Esophagus muscularis mucosa (tissue), 4 donors: ENCODE measurements at regions not wholly inside any gene's neighbourhood (a gene's known extent, or its start where the extent isn't known, plus 50 kb on each side); places are given as distances from the start of the nearest gene placed in this dataset.

Experiments used
- DNase-seq: peaks from one replicate; pipeline ENCODE4 v3.0.0-alpha.2; 2017; ENCODE audit errors: extremely low spot score
- H3K27ac ChIP-seq, 4 donors: fragments of 200-600 bp; sonication (generic); replicated peaks in 1 of 4; 1 replicate in 3 of 4; 2 replicates in 1 of 4; pipeline ENCODE4 v1.5.1; 2016 to 2019; ENCODE audit warnings: mild to moderate bottlenecking in 1 of 4
- H3K27me3 ChIP-seq, 4 donors: fragments of 200-600 bp; sonication (generic); one replicate each; pipeline versions ENCODE4 v1.5.1 to v1.6.0; 2016 to 2019
- H3K36me3 ChIP-seq, 4 donors: fragments of 200-600 bp; sonication (generic); one replicate each; pipeline ENCODE4 v1.5.1; 2016 to 2019
- H3K4me1 ChIP-seq, 4 donors: fragments of 200-600 bp; sonication (generic); one replicate each; pipeline ENCODE4 v1.5.1; 2016 to 2019
- H3K4me3 ChIP-seq, 4 donors: fragments of 200-600 bp; sonication (generic); 1 replicate in 2 of 4; 2 replicates in 2 of 4; pipeline ENCODE4 v1.5.1; 2016 to 2019; ENCODE audit warnings: mild to moderate bottlenecking in 4 of 4, moderate library complexity in 1 of 4
- H3K9me3 ChIP-seq, 4 donors: fragments of 200-600 bp; sonication (generic); 1 replicate in 3 of 4; 2 replicates in 1 of 4; pipeline ENCODE4 v1.5.1; 2016 to 2019
- CTCF ChIP-seq, 3 experiments: fragments of 200-600 bp in 2 of 3; fragments of 450-650 bp in 1 of 3; sonication (generic) in 2 of 3; IDR thresholded peaks; one replicate each; pipeline ENCODE4 v1.5.1; 2017 to 2019; ENCODE audit warnings: antibody characterized with exemption in 3 of 3, mild to moderate bottlenecking in 2 of 3, moderate library complexity in 1 of 3
- EP300 ChIP-seq: sonication (generic); formaldehyde crosslinking; IDR thresholded peaks from one replicate; pipeline ENCODE4 v1.6.1; 2017; ENCODE audit warnings: antibody characterized with exemption
- POLR2A ChIP-seq: fragments of 450-650 bp; IDR thresholded peaks from one replicate; pipeline ENCODE4 v1.6.1; 2017; ENCODE audit warnings: antibody characterized with exemption, moderate library complexity, mild to moderate bottlenecking, low read depth
- POLR2AphosphoS5 ChIP-seq, 2 donors: sonication (generic); formaldehyde crosslinking; IDR thresholded peaks; one replicate each; pipeline ENCODE4 v1.6.1; 2017; ENCODE audit warnings: antibody characterized with exemption in 2 of 2
- WGBS: methylation state at CpG from one replicate; pipeline ENCODE4 v1.1.5; 2018; 5-methylcytosine and 5-hydroxymethylcytosine counted together
- intact Hi-C: fragments of 100-400 bp; cut with DNase I; formaldehyde crosslinking; loops from one replicate; pipeline ENCODE4 v1.15.1; 2023

- no peaks in the 10 kb centered on the region for H3K9me3 ChIP-seq
- no peak overlapping the region for H3K4me3 ChIP-seq
- DNase-seq = no peak
- no peaks in the 10 kb centered on the region for H3K27me3 ChIP-seq
- TF ChIP-seq CTCF (IDR thresholded peaks at IDR 0.05) (no peak), POLR2AphosphoS5 (IDR thresholded peaks at IDR 0.05) (no peak), EP300 (no peak), POLR2A (no peak)
- H3K36me3 ChIP-seq = no peaks in the 10 kb centered on the region
- intact Hi-C loops = no loop called here
- H3K27ac ChIP-seq = no peak overlapping the region
- H3K4me1 ChIP-seq = peaks cover 0 to 3% (median under 1%) of the 10 kb centered on the region in 4 donors
These were observed 355.3 kb downstream of the ARL4A start for GRCh38 chr7:13042605-13043236.

GRCh38 chr7:13044309-13044708 is 356.9 kb downstream of the ARL4A start:
- TF ChIP-seq POLR2AphosphoS5 (IDR thresholded peaks at IDR 0.05) (no peak), CTCF (IDR thresholded peaks at IDR 0.05) (no peak), POLR2A (no peak), EP300 (no peak)
- Histone ChIP-seq H3K4me3 (no peak overlapping the region), H3K27ac (no peak overlapping the region), H3K4me1 (no peaks in the 10 kb centered on the region), H3K36me3 (no peaks in the 10 kb centered on the region), H3K27me3 (no peaks in the 10 kb centered on the region), H3K9me3 (no peaks in the 10 kb centered on the region)
- WGBS = 77% methylated on average over 2 of the region's 2 CpGs
- DNase-seq = no peak
- intact Hi-C loops = no loop called here

- no peak for DNase-seq
- no peaks in the 10 kb centered on the region for H3K4me1 ChIP-seq
- 91% methylated on average over 4 of the region's 4 CpGs for WGBS
- no peaks in the 10 kb centered on the region for H3K9me3 ChIP-seq
- intact Hi-C loops = no loop called here
- no peak overlapping the region for H3K4me3 ChIP-seq
- no peaks in the 10 kb centered on the region for H3K27me3 ChIP-seq
- no peaks in the 10 kb centered on the region for H3K36me3 ChIP-seq
- no peak overlapping the region for H3K27ac ChIP-seq
- TF ChIP-seq POLR2AphosphoS5 (IDR thresholded peaks at IDR 0.05) = no peak
- TF ChIP-seq EP300 = no peak
These were observed 359.6 kb downstream of the ARL4A start for GRCh38 chr7:13047061-13047460.

- Histone ChIP-seq H3K27me3 (no peaks in the 10 kb centered on the region), H3K36me3 (no peaks in the 10 kb centered on the region), H3K27ac (no peak overlapping the region), H3K4me1 (no peaks in the 10 kb centered on the region), H3K4me3 (no peak overlapping the region), H3K9me3 (no peaks in the 10 kb centered on the region)
- TF ChIP-seq EP300 = no peak
- no peak for TF ChIP-seq POLR2A
- no peak for TF ChIP-seq CTCF (IDR thresholded peaks at IDR 0.05)
- no peak for TF ChIP-seq POLR2AphosphoS5 (IDR thresholded peaks at IDR 0.05)
- DNase-seq = no peak
- WGBS = 61% methylated on average over 3 of the region's 3 CpGs
- intact Hi-C loops = no loop called here
These were observed 362.5 kb downstream of the ARL4A start for GRCh38 chr7:13049946-13050345.

- intact Hi-C loops = no loop called here
- Histone ChIP-seq H3K36me3 (no peaks in the 10 kb centered on the region), H3K4me1 (no peaks in the 10 kb centered on the region), H3K27me3 (no peaks in the 10 kb centered on the region), H3K9me3 (no peaks in the 10 kb centered on the region), H3K27ac (no peak overlapping the region), H3K4me3 (no peak overlapping the region)
- 67% methylated on average over 2 of the region's 2 CpGs for WGBS
- TF ChIP-seq CTCF (IDR thresholded peaks at IDR 0.05) (no peak), EP300 (no peak), POLR2AphosphoS5 (IDR thresholded peaks at IDR 0.05) (no peak), POLR2A (no peak)
- DNase-seq = no peak
These were observed 363.3 kb downstream of the ARL4A start for GRCh38 chr7:13050703-13051102.
